Activated CD4-positive, alpha-beta T cell treated with anti-CD3 and anti-CD28 coated beads, Interleukin-2, amount 50 U/mL, for 4 hours (primary cell): ENCODE measurements at regions not wholly inside any gene's neighbourhood (a gene's known extent, or its start where the extent isn't known, plus 50 kb on each side); places are given as distances from the start of the nearest gene placed in this dataset.
"Not testable (repeated sequence)": the region's sequence is repeated elsewhere in the genome, so short reads cannot be mapped to it uniquely, and the experiment has no call there.

Experiments used
- DNase-seq, 2 experiments: peaks; one replicate each; pipeline ENCODE4 v3.0.0-alpha.2; 2020

DNA sequence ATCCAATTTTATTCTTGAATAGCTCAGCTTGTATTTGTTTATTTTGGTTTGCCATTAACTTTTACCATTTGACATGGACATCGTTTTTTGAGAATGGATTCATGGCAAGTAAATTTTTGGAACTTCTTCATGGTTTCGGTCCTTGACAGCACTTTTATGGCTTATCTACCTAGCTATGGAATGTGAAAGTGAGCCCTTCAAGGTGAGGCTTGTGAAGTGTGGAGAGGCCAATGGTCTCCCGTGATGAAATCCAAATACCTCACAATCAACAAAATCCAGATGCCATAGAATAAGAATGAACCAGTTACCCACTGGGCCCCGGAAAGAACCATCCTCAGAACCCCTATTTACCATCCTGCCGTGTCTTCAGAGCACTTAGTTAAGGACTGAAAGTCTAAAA, 978.8 kb downstream of the FSCB start:
- no peak for DNase-seq

DNA sequence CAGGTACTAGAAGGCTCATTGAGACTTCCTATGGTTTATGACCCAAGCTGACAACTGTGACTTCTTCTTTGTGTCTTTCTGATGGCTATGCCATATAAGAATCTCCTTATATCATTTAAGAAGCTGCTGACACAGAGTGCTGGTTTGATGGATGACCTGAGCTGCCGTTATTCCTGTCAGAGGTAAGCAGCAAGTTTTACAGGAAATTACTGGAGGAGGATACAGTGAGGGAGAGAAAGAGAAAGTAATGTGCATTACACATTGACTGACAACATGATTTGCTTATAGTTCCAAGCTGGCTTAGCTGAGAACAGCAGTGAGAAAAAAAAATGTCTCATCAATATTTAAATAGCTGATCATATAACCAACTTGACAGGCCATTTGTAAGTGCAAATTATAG, 981.4 kb downstream of the FSCB start:
- no peak for DNase-seq

- DNase-seq: no peak
Observed at GRCh38 chr14:43522901-43523300, 984.2 kb downstream of the FSCB start.

- DNase-seq: no peak
Observed at GRCh38 chr14:43522191-43522590, 984.9 kb downstream of the FSCB start.

DNA sequence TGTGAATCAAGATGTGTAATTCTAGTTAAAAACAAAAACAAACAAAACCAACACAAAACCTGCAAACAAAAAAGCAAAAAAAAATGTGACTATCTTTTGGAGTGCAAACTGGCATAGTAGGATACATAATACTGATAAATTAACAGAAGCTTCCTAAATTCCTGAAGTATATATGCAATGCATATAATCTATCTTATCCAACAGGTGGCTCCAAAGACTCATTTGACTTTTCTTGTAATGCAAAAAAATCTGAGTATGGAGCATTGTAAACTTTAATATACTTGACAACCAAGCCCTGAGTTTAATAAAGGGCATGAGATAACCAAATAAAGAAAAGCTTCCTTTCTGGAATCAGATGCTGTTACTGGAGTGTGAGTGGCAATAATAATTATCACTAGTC, 1003.6 kb downstream of the FSCB start:
- DNase-seq: no peak

GRCh38 chr14:43492359-43492758, 1014.7 kb downstream of the FSCB start:
- DNase-seq: not testable (repeated sequence)

DNA sequence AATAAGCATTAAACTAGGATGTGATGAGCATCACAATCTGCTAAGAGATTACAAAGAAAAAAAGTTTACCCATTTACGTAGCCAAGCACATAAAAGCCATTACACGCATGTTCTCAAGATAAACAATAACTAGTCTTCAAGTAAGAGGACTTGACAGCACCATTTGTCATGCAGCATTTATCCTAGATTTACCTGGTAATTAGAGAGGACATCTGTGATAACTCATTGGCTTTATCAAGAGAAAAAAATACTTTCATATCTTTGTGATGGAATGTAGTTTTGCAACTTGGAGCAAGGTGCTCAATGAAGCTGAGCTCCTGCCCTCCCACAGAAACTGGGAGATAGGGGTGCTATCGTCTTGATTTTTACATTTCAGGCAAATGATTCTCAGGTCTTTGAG, 1023.7 kb downstream of the FSCB start:
- DNase-seq: no peak

DNA sequence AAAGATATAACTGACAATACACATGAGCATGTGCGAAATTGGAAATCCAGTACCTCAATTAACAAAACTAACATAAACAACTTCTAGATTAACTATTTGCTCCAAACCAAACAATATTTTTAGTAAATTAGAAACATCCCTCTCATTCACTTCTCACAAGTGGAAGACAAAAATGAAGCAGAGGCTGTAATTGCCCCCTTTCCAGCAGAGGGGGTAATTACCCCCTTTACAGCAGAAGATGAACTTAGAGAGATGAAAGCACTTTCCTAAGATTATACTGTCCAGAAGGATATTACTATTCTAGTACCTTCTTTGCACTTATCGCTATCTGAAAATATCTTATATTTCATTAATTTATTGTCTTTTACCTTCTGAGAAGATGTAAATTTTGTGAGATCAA, 1025.2 kb downstream of the FSCB start:
- DNase-seq: no peak

DNA sequence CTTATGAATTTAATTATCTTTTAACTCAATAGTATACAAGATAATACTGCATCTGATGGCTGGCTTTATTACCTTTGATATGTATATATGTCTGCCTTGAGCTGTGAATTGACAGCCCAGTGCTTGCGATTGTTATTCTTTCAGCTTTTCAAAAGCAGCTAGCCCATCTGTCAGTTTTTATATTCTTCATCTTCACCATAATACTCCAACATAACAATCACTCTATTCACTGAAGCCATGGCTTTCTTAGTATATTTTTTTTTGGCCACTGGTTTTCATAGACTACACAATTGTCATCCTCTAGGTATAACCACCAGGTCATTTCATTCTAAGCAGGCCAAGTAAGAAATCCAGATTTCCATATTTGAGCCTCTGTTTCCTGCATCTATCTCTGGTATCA, 1026.1 kb downstream of the FSCB start:
- DNase-seq: no peak

GRCh38 chr14:43479596-43480195, 1027.4 kb downstream of the FSCB start:
- no peak for DNase-seq

DNA sequence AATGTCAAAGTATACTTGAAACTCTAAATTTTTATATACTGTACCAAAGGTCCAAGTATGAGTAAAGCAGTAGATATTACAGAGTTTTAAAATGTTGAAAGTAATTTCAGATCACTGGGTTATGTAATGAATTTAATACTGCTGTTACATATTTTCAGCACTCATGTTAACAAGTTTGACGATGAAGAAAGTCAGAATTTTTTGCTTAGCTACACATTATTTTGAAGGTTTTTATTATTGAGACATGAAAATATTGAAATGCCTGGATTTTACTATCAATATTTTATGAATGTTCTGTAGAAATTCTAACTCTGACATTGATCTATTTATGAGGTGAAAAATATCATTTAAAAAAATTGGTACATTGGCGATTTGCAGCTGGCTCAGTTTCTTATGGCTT, 1030.3 kb downstream of the FSCB start:
- no peak for DNase-seq

DNA sequence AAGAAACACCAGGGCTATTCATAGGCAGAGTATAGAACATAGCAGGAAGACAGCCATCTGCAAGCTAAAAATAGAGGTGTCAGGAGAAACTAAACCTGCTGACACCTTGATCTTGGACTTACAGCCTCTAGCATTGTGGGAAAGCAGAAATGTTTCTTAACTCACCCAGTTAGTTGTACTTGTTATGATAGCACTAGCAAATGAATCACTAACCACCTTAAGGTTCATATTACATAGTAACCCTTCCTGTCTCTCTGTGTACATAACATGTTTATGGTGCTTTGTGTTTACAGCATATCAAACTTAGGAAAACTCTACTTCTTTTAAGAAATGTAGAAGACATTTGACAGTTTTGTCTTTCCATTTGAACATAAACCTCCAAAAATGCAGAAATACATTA, 1031.3 kb downstream of the FSCB start:
- DNase-seq: no peak

GRCh38 chr14:43471595-43471994, 1035.5 kb downstream of the FSCB start:
- DNase-seq: no peak

DNA sequence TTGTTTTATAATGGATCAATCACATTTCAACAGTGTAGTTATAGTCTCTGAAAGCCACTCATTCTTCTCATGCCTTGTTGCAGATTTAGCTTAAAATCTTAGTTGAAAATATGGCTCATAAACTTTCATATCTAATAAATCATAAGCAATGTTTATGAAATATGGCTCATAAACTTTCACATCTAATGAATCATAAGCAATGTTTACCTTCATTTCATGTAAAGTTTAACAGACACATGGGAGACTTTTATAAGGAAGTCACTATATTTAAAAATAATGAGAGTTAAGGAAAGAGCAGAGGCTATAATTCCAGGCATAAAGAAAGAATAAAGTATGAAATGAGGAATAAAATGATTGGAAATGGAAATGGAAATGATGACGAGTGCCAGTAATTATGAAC, 1042.1 kb downstream of the FSCB start:
- no peak for DNase-seq

GRCh38 chr14:43449291-43449690, 1057.8 kb downstream of the FSCB start:
- no peak for DNase-seq

- no peak for DNase-seq
Observed at GRCh38 chr14:43438056-43438455, 1069.0 kb downstream of the FSCB start.

GRCh38 chr14:43418324-43418723, 1088.8 kb downstream of the FSCB start:
- no peak for DNase-seq

- DNase-seq: no peak
Observed at GRCh38 chr14:43413084-43413483, 1094.0 kb downstream of the FSCB start.

DNA sequence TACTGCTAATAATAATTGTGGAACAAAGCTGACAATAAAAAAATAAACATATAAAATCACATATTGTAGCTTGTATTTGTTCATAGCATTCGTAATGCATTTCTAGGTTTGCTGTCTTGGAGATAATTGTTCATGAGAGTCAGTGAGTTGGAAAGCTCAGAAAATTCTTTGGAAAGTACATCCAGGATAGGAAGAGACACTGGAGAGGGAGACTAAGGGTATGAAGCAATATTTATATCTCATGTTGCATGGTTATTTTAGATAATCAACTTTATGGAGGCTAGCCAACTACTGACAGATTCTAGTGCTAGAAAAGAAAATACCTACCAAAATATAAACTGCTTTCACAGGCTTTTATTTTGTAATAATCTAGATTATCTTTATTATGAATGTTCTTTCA, 1095.2 kb downstream of the FSCB start:
- no peak for DNase-seq

- DNase-seq: no peak
Observed at GRCh38 chr14:43410631-43411030, 1096.5 kb downstream of the FSCB start.

DNA sequence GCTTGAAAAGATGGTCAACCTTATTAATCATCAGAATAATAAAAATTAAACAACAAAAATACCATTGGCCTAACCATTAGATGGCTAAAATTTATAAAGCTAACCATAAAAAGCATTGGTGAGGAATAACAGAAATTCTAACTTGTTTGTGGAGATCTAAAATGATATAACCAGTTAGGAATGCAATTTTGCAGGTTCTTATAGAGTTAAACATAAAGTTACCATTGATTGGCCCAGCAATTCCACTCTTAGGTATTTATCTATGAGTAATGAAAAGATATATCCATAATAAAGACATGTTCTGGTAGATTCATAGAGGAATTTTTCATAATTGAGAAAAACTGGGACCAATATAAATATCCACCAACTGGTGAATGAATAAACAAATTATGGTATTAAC, 1098.6 kb downstream of the FSCB start:
- DNase-seq: no peak

DNA sequence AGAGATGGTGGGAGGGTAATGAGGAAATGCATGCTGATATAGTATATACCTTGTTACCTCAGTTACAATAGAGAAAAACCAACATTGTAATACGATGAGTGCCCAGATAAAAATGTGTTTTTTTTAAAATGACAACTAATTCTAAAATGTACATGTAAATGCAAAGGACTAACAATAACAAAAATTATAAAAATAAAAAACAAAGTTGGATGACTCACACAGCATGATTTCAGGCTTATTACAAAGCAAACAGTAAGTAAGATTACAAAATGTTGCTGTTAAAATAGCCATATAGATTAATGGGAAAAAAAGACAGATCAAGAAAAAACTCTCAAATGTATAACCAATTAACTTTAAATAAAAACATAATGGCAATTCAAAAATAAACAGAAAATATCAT, 1099.4 kb downstream of the FSCB start:
- no peak for DNase-seq

- no peak for DNase-seq
Observed at GRCh38 chr14:43406931-43407330, 1100.2 kb downstream of the FSCB start.

- no peak for DNase-seq
Observed at GRCh38 chr14:43399289-43399688, 1107.8 kb downstream of the FSCB start.

GRCh38 chr14:43370565-43370896, 1136.6 kb downstream of the FSCB start:
- not testable (repeated sequence) for DNase-seq
